NCI-H345 (cell line): ENCODE measurements at regions not wholly inside any gene's neighbourhood (a gene's known extent, or its start where the extent isn't known, plus 50 kb on each side); places are given as distances from the start of the nearest gene placed in this dataset.
A peak's percentile ranks its signal among the peaks of the same experiment; 100 is the strongest.

Source experiments
- DNase-seq: peaks from one replicate; lab custom pipeline; 2025; lab: John Stamatoyannopoulos, UW

DNA sequence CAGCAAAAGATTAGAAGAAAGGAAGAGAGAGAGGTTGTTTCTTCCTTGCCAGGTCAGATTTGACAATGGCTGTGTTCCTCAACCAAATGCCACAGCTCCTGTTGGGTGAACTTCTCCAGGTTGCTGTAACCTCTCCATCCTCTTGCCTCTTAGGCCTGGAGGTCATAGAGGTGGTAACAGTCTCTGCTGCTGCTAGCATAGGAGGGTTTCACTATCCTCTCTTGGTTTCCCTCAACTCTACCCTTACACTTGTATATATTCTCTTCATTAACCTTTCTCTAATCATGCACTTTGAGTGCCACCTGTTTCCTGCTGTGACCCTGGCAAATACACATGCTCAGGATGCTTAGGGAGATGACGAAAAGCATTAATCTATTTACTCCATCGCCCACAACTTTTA lies 67.7 kb upstream of the HIF1A start:
- no peak for DNase-seq

GRCh38 chr14:61628016-61628725 lies 67.1 kb upstream of the HIF1A start:
- DNase-seq, result no peak

DNA sequence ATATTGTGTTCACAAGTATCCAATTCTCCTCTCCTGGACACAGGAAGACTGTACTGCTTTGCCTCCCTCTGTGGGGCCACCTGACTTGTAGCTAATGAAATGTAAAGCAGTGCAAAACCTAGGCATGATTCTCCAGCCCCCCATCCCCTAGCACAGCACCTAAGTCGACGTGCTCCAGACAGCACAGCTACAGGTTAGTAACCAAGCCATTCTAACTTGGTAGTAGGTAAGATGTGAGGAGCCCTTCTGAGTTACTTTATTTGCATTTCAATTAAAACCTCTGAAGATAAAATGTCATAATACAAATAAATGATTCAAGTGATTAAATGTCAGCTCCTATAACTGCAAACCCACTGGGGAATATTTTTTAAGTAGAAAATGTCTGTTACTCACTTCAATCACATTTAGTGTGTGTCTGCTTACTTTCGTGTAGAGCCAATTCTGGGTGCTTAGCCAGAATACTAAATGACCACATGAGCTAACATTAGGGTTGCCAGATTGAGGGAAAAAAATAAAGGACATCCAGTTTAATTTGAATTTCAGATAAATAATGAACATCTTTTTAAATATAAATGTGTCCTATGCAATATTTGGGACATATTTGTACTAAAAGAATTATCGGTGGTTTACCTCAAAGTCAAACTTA lies 64.8 kb upstream of the HIF1A start:
- DNase-seq, result no peak

DNA sequence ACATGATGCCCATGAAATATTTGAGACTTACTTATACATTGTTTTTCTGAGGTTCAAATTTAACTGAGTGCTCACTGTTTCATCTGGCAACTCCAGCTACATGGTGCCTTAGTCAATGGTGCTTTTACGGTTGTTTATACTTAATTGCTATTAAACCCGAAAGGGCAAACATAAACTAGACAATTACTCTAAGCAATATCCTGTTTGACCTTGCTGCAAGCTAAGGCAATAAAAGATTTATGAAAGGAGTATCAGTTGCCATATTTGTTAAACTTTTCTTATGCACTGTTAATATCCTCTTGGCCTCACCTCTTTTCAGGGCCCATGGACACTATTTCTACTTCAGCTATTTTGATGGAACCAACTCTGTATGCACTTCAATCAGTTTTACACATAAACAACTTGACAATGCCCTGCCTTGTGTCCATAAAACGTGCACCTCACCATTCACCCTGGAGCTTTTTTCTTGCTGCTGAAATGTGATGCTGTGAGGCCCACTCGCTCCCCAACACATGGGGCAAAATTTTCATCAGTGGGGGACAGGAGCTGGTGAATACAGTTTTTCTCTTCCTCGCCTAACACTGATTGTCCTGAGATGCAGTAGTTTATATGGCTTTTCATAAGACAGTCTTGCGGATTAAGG lies 64.1 kb upstream of the HIF1A start:
- DNase-seq, result no peak

- no peak for DNase-seq
Observed at GRCh38 chr14:61632401-61632800, 62.9 kb upstream of the HIF1A start.

- no peak for DNase-seq
Observed at GRCh38 chr14:61632807-61633206, 62.5 kb upstream of the HIF1A start.

DNA sequence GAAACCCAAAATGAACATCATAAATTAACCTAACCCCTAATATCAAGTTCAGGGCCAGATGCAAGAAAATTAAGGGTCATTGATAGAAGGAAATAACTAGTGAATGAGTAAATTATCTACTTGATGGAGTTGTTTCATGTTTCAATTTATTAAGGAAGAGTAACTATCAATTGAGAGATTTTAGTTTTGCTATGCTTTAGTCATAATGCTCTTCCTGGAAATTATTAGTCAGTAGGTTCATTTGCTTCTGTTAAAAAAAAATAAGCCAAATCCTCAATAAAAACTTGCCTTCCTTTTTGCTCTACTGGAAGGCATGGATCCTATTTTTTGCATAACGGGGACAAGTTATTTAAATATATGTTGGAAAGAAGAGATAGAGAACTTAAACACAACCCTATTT lies 59.0 kb upstream of the HIF1A start:
- no peak for DNase-seq

- no peak for DNase-seq
Observed at GRCh38 chr14:61636779-61637178, 58.5 kb upstream of the HIF1A start.

GRCh38 chr14:61638595-61639387 lies 56.5 kb upstream of the HIF1A start:
- DNase-seq, result no peak

DNA sequence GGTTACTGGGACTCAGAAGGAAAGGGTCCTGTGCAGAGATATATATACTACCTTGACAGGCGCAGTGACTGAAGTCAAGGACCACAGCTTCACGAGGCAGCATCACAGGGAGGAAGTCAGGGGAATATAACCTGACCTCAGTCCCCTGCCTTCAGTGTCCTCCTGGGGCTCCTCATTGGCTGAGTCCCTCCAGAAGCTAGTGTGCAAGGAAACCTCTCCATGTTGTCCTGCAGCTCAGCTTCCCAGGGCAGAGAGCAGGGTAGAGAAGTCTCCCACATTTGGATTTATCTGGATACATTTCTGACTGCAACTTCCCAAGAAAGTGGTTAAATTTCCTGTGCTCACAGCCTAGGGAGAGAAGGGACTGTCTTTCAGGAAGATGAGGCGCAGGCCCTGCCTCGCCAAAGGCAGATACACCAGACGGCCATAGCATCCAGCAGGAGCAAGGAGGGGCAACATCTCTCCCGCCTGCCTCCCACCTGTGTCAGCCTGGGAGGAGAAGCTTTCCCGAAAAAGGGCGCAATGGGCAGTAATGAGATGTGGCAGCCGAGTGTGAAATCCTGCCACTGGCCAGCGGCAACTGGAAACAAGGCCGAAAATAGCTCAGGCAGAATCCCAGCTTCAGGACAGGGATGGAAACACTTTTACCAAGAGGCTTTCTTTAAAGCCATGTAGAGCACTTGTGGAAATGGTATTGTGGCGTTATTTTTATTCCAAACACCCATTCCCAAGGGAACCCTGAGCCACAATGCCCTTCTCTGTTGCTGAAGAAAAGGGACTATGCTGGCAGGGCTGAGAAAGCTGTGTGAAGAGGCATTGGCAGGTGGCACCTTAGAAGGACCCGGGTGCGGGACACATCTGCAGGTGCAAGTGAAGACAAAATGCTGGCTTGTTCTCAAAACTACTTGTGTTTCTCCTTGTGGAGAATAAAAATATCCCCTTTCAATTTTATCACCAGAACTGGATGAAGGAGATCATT lies 54.9 kb upstream of the HIF1A start:
- DNase-seq, result peak; percentile 9

- DNase-seq, result no peak
Observed at GRCh38 chr14:61641914-61642613, 53.2 kb upstream of the HIF1A start.

GRCh38 chr14:61642614-61642982 lies 52.7 kb upstream of the HIF1A start:
- no peak for DNase-seq

DNA sequence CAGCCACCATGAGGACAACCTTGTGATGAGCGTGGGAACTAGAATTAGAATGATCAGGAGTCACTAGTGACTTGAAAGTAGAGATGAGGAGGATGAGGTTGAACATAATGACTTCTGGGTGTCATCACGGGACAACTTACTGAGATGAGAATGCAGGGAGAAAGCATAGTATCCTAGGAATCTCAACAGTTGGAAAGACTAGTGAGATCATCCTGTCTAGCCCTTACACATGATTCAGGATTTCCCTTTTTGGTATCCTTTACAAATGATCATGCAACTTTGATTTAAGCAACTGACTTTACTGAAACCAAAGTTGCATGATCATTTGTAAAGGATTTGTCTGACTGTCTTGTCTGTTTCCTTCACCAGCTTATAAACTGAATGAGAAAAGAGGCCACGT lies 51.8 kb upstream of the HIF1A start:
- no peak for DNase-seq

DNA sequence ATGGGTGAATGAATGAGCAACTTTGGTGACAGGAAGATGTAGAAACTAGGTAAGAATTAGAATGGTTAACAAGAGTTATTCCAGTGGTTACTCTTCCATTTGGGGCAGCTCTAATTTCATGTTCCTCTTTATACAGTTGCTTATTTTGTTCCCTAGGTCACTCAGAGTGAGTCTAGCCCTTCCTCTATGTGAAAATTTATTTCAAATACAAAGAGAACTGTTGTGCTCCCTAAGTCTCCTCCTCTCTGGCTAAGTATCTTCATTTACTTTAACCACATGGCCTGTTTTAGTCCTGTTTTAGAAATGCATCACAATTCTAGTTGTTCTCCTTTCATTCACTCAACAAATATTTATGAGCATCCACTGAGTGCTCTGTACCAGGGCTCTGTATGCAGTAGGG lies 51.1 kb upstream of the HIF1A start:
- no peak for DNase-seq

DNA sequence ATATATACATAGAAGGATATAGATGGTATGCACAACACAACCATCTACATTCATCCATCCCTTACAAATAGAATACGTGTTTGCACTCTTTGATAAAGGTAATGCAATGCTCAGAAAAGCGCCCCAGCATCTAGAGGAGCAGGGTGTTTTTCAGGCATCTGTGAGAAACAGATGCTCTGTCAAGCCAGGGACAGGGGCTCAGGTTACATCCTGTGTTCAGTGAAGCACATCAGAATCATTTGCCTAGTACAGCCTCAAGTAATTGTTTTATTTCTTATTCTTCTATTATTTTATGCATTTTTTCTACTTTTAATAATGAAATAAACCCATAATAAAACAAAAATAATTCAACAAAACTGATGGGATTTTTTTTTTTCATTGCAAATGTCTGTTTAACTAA lies 50.5 kb upstream of the HIF1A start:
- peak; percentile 47 for DNase-seq

DNA sequence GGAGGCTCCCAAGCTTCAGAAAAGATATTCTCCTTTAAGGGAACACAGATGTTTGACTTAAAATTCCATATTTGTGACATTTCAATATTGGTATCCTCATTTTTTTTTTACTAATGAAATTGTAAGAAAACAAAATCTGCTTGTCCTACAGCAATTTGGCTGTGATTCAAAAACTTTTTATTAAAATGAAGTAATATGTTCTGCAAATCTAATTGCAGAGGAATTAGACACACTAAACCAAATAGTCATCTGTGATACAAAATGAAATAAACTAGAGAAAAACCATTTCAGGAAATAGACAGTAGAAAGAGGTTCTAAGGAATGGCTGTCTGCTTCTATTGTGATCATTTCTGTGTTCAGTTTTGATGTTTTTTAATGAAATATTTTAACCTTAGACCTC lies 50.1 kb upstream of the HIF1A start:
- DNase-seq, result no peak
